Femur (tissue), 1 donor: ENCODE measurements at regions not wholly inside any gene's neighbourhood (a gene's known extent, or its start where the extent isn't known, plus 50 kb on each side); places are given as distances from the start of the nearest gene placed in this dataset.

ENCODE experiments used
- DNase-seq: peaks from one replicate; pipeline ENCODE4 v3.0.0-alpha.2; 2017

- DNase-seq = no peak
Measured at GRCh38 chr2:18422432-18423165, 137.9 kb downstream of the RDH14 start.

- peak; percentile 55 for DNase-seq
Measured at GRCh38 chr2:18413676-18414396, 146.6 kb downstream of the RDH14 start.

GRCh38 chr2:18412980-18413675 lies 147.3 kb downstream of the RDH14 start:
- no peak for DNase-seq

- DNase-seq = no peak
Measured at GRCh38 chr2:18411626-18412025, 148.8 kb downstream of the RDH14 start.

GRCh38 chr2:18410543-18410942 lies 149.9 kb downstream of the RDH14 start:
- DNase-seq = no peak

GRCh38 chr2:18408638-18409037 lies 151.8 kb downstream of the RDH14 start:
- DNase-seq = peak; percentile 79

GRCh38 chr2:18406219-18406618 lies 154.2 kb downstream of the RDH14 start:
- DNase-seq = no peak

GRCh38 chr2:18404708-18405107 lies 155.7 kb downstream of the RDH14 start:
- no peak for DNase-seq

GRCh38 chr2:18403921-18404522 lies 156.4 kb downstream of the RDH14 start:
- no peak for DNase-seq

GRCh38 chr2:18402831-18403230 lies 157.6 kb downstream of the RDH14 start:
- no peak for DNase-seq

GRCh38 chr2:18401471-18401870 lies 159.0 kb downstream of the RDH14 start:
- DNase-seq = no peak

GRCh38 chr2:18399601-18400000 lies 160.9 kb downstream of the RDH14 start:
- DNase-seq = no peak

- DNase-seq = no peak
Measured at GRCh38 chr2:18398833-18399232, 161.6 kb downstream of the RDH14 start.

- DNase-seq = peak; percentile 60
Measured at GRCh38 chr2:18396329-18397010, 164.0 kb downstream of the RDH14 start.

GRCh38 chr2:18395555-18395954 lies 164.9 kb downstream of the RDH14 start:
- no peak for DNase-seq

- DNase-seq = peak; percentile 88
Measured at GRCh38 chr2:18387441-18388206, 172.8 kb downstream of the RDH14 start.

- no peak for DNase-seq
Measured at GRCh38 chr2:18384242-18384641, 176.2 kb downstream of the RDH14 start.

GRCh38 chr2:18381386-18381785 lies 179.1 kb downstream of the RDH14 start:
- DNase-seq = no peak

- no peak for DNase-seq
Measured at GRCh38 chr2:18380321-18380720, 180.1 kb downstream of the RDH14 start.

GRCh38 chr2:18379870-18380269 lies 180.6 kb downstream of the RDH14 start:
- no peak for DNase-seq

- DNase-seq = peak; percentile 50
Measured at GRCh38 chr2:18378020-18378653, 182.3 kb downstream of the RDH14 start.
